Ishikawa (cell line): ENCODE measurements at regions not wholly inside any gene's neighbourhood (a gene's known extent, or its start where the extent isn't known, plus 50 kb on each side); places are given as distances from the start of the nearest gene placed in this dataset.

ENCODE experiments used
- CEBPB ChIP-seq: IDR thresholded peaks from 2 replicates; pipeline ENCODE4 v1.6.1; 2012
- FOXM1 ChIP-seq: IDR thresholded peaks from 2 replicates; pipeline ENCODE4 v1.6.1; 2012; ENCODE audit warnings: low read depth, borderline replicate concordance
- RAD21 ChIP-seq: IDR thresholded peaks from 2 replicates; pipeline ENCODE4 v1.6.1; 2012; ENCODE audit warnings: low read depth
- REST ChIP-seq: IDR thresholded peaks from 2 replicates; pipeline ENCODE4 v1.6.1; 2012; ENCODE audit warnings: low read depth, mild to moderate bottlenecking
- TCF12 ChIP-seq: IDR thresholded peaks from 2 replicates; pipeline ENCODE4 v1.6.1; 2012; ENCODE audit warnings: low read depth

- no peak for TF ChIP-seq TCF12
- no peak for TF ChIP-seq FOXM1
- TF ChIP-seq REST = no peak
- no peak for TF ChIP-seq CEBPB
- TF ChIP-seq RAD21 = no peak
Measured at GRCh38 chr16:26196310-26196709, 504.6 kb downstream of the HS3ST4 start.
